ENCODE measurements at regions not wholly inside any gene's neighbourhood (a gene's known extent, or its start where the extent isn't known, plus 50 kb on each side); places are given as distances from the start of the nearest gene placed in this dataset.

- TF ChIP-seq CTCF (IDR thresholded peaks at IDR 0.05) (no peak), POLR2A (IDR thresholded peaks at IDR 0.05) (no peak)
These were observed 230.7 kb upstream of the SATB1 start for GRCh38 chr3:18655827-18656226.

All from sigmoid colon (tissue), 3 donors.